ENCODE measurements at regions not wholly inside any gene's neighbourhood (a gene's known extent, or its start where the extent isn't known, plus 50 kb on each side); places are given as distances from the start of the nearest gene placed in this dataset.

- TF ChIP-seq CTCF (IDR thresholded peaks at IDR 0.05) = no peak
- no peak for TF ChIP-seq POLR2AphosphoS5 (IDR thresholded peaks at IDR 0.05)
- no peak for TF ChIP-seq EP300 (IDR thresholded peaks at IDR 0.05)
- TF ChIP-seq POLR2A (IDR thresholded peaks at IDR 0.05) = no peak
Measured at GRCh38 chr16:10245002-10245401, 62.8 kb upstream of the GRIN2A start.

Data from stomach (tissue), 4 donors.